Activated CD4-positive, alpha-beta T cell treated with anti-CD3 and anti-CD28 coated beads, Interleukin-2, amount 10 ng/mL, durations not matched to agents 7 days and 5 days (primary cell): ENCODE measurements at regions not wholly inside any gene's neighbourhood (a gene's known extent, or its start where the extent isn't known, plus 50 kb on each side); places are given as distances from the start of the nearest gene placed in this dataset.
"Not testable (repeated sequence)": the region's sequence is repeated elsewhere in the genome, so short reads cannot be mapped to it uniquely, and the experiment has no call there.

Experiments used
- CTCF ChIA-PET: fragments of 350-600 bp; sonication (Branson Sonifier 250); formaldehyde crosslinking; loops from one replicate; lab custom pipeline; 2021; ENCODE audit warnings: antibody characterized with exemption; lab: Charles Lee
- POLR2A ChIA-PET: fragments of 350-600 bp; sonication (Branson Sonifier 250); formaldehyde crosslinking; loops from one replicate; lab custom pipeline; 2021; ENCODE audit warnings: antibody characterized with exemption; lab: Charles Lee
- DNase-seq: peaks from one replicate; pipeline ENCODE4 v3.0.0-alpha.2; 2020
- H3K27ac Mint-ChIP-seq: one replicate; pipeline ENCODE4 v1.8.0; 2021; ENCODE audit warnings: mild to moderate bottlenecking, moderate library complexity, mixed read lengths
- H3K27me3 Mint-ChIP-seq: one replicate; pipeline ENCODE4 v1.8.0; 2021; ENCODE audit warnings: mixed read lengths
- H3K36me3 Mint-ChIP-seq: one replicate; pipeline ENCODE4 v1.8.0; 2021; ENCODE audit warnings: low read depth, mixed read lengths
- H3K4me1 Mint-ChIP-seq: one replicate; pipeline ENCODE4 v1.8.0; 2021; ENCODE audit warnings: mixed read lengths
- H3K4me3 Mint-ChIP-seq: one replicate; pipeline ENCODE4 v1.8.0; 2021; ENCODE audit warnings: mild to moderate bottlenecking, moderate library complexity, mixed read lengths
- H3K9me3 Mint-ChIP-seq: one replicate; pipeline ENCODE4 v1.8.0; 2021; ENCODE audit warnings: mixed read lengths

GRCh38 chr12:82595941-82596340, 90.8 kb upstream of the TMTC2 start:
- Mint-ChIP-seq H3K27ac (no peak overlapping the region), H3K36me3 (no peaks in the 10 kb centered on the region), H3K4me1 (no peaks in the 10 kb centered on the region), H3K4me3 (no peak overlapping the region), H3K27me3 (no peaks in the 10 kb centered on the region), H3K9me3 (peaks cover 4% of the 10 kb centered on the region)
- POLR2A ChIA-PET = no interaction called here
- CTCF ChIA-PET = no interaction called here
- DNase-seq = no peak

GRCh38 chr12:82596483-82596882, 90.2 kb upstream of the TMTC2 start:
- Mint-ChIP-seq H3K27me3 (no peaks in the 10 kb centered on the region), H3K4me1 (no peaks in the 10 kb centered on the region), H3K27ac (no peak overlapping the region), H3K36me3 (no peaks in the 10 kb centered on the region), H3K4me3 (no peak overlapping the region), H3K9me3 (peaks cover 4% of the 10 kb centered on the region)
- ChIA-PET POLR2A (no interaction called here), CTCF (no interaction called here)
- DNase-seq = no peak

GRCh38 chr12:82600379-82600778, 86.3 kb upstream of the TMTC2 start:
- no peak for DNase-seq
- Mint-ChIP-seq H3K4me1 (no peaks in the 10 kb centered on the region), H3K27me3 (no peaks in the 10 kb centered on the region), H3K9me3 (no peaks in the 10 kb centered on the region), H3K4me3 (no peak overlapping the region), H3K27ac (no peak overlapping the region), H3K36me3 (no peaks in the 10 kb centered on the region)
- POLR2A ChIA-PET = no interaction called here
- CTCF ChIA-PET = no interaction called here

- H3K27me3 Mint-ChIP-seq, DNase-seq, H3K36me3 Mint-ChIP-seq, H3K4me1 Mint-ChIP-seq, H3K27ac Mint-ChIP-seq, CTCF ChIA-PET, H3K4me3 Mint-ChIP-seq, POLR2A ChIA-PET, H3K9me3 Mint-ChIP-seq: not testable (repeated sequence)
Observed at GRCh38 chr12:82603647-82604046, 83.1 kb upstream of the TMTC2 start.

- no peak for DNase-seq
- H3K4me1 Mint-ChIP-seq = no peaks in the 10 kb centered on the region
- POLR2A ChIA-PET = no interaction called here
- H3K36me3 Mint-ChIP-seq = no peaks in the 10 kb centered on the region
- H3K27ac Mint-ChIP-seq = no peak overlapping the region
- CTCF ChIA-PET = no interaction called here
- no peaks in the 10 kb centered on the region for H3K27me3 Mint-ChIP-seq
- H3K9me3 Mint-ChIP-seq = no peaks in the 10 kb centered on the region
- H3K4me3 Mint-ChIP-seq = no peak overlapping the region
Observed at GRCh38 chr12:82605115-82605514, 81.6 kb upstream of the TMTC2 start.

- H3K27ac Mint-ChIP-seq = no peak overlapping the region
- H3K27me3 Mint-ChIP-seq = no peaks in the 10 kb centered on the region
- H3K4me3 Mint-ChIP-seq = no peak overlapping the region
- DNase-seq = no peak
- H3K4me1 Mint-ChIP-seq = no peaks in the 10 kb centered on the region
- ChIA-PET CTCF (no interaction called here), POLR2A (no interaction called here)
- no peaks in the 10 kb centered on the region for H3K9me3 Mint-ChIP-seq
- H3K36me3 Mint-ChIP-seq = no peaks in the 10 kb centered on the region
Observed at GRCh38 chr12:82608706-82609105, 78.0 kb upstream of the TMTC2 start.

GRCh38 chr12:82609234-82609914, 77.3 kb upstream of the TMTC2 start:
- no peaks in the 10 kb centered on the region for H3K9me3 Mint-ChIP-seq
- H3K4me1 Mint-ChIP-seq = no peaks in the 10 kb centered on the region
- CTCF ChIA-PET = no interaction called here
- no peaks in the 10 kb centered on the region for H3K36me3 Mint-ChIP-seq
- H3K27me3 Mint-ChIP-seq = no peaks in the 10 kb centered on the region
- no peak for DNase-seq
- no peak overlapping the region for H3K4me3 Mint-ChIP-seq
- H3K27ac Mint-ChIP-seq = no peak overlapping the region
- POLR2A ChIA-PET = no interaction called here

GRCh38 chr12:82619644-82620043, 67.1 kb upstream of the TMTC2 start:
- Mint-ChIP-seq H3K36me3 (no peaks in the 10 kb centered on the region), H3K27ac (no peak overlapping the region), H3K4me3 (no peak overlapping the region), H3K27me3 (no peaks in the 10 kb centered on the region), H3K9me3 (no peaks in the 10 kb centered on the region), H3K4me1 (no peaks in the 10 kb centered on the region)
- no peak for DNase-seq
- ChIA-PET POLR2A (no interaction called here), CTCF (no interaction called here)

GRCh38 chr12:82620917-82621316, 65.8 kb upstream of the TMTC2 start:
- POLR2A ChIA-PET = no interaction called here
- H3K36me3 Mint-ChIP-seq = no peaks in the 10 kb centered on the region
- CTCF ChIA-PET = no interaction called here
- H3K27me3 Mint-ChIP-seq = no peaks in the 10 kb centered on the region
- no peak overlapping the region for H3K4me3 Mint-ChIP-seq
- DNase-seq = no peak
- H3K27ac Mint-ChIP-seq = no peak overlapping the region
- no peaks in the 10 kb centered on the region for H3K9me3 Mint-ChIP-seq
- H3K4me1 Mint-ChIP-seq = no peaks in the 10 kb centered on the region

GRCh38 chr12:82625523-82625922, 61.2 kb upstream of the TMTC2 start:
- Mint-ChIP-seq H3K27me3 (no peaks in the 10 kb centered on the region), H3K9me3 (no peaks in the 10 kb centered on the region), H3K27ac (no peak overlapping the region), H3K4me1 (no peaks in the 10 kb centered on the region), H3K4me3 (no peak overlapping the region), H3K36me3 (no peaks in the 10 kb centered on the region)
- DNase-seq = no peak
- POLR2A ChIA-PET = no interaction called here
- CTCF ChIA-PET = no interaction called here

- Mint-ChIP-seq H3K4me1 (no peaks in the 10 kb centered on the region), H3K36me3 (no peaks in the 10 kb centered on the region), H3K27me3 (no peaks in the 10 kb centered on the region), H3K9me3 (no peaks in the 10 kb centered on the region), H3K27ac (no peak overlapping the region), H3K4me3 (no peak overlapping the region)
- DNase-seq = no peak
- ChIA-PET POLR2A (no interaction called here), CTCF (no interaction called here)
Observed at GRCh38 chr12:82627799-82628198, 58.9 kb upstream of the TMTC2 start.

GRCh38 chr12:82634495-82635258, 52.0 kb upstream of the TMTC2 start:
- H3K27me3 Mint-ChIP-seq, POLR2A ChIA-PET, H3K4me3 Mint-ChIP-seq, H3K36me3 Mint-ChIP-seq, H3K9me3 Mint-ChIP-seq, DNase-seq, H3K4me1 Mint-ChIP-seq, H3K27ac Mint-ChIP-seq: not testable (repeated sequence)
- CTCF ChIA-PET = interaction anchor here (0.7 kb wide), 1 partner anchor 331 kb away, joined by 4 read pairs; no protein-coding TSS in a partner anchor

GRCh38 chr12:82635263-82635662, 51.4 kb upstream of the TMTC2 start:
- Mint-ChIP-seq H3K4me3 (no peak overlapping the region), H3K36me3 (no peaks in the 10 kb centered on the region), H3K27me3 (no peaks in the 10 kb centered on the region), H3K9me3 (no peaks in the 10 kb centered on the region), H3K4me1 (no peaks in the 10 kb centered on the region), H3K27ac (no peak overlapping the region)
- ChIA-PET CTCF (interaction anchor here (0.7 kb wide), 1 partner anchor 330 kb away, joined by 4 read pairs; no protein-coding TSS in a partner anchor), POLR2A (no interaction called here)
- no peak for DNase-seq
